Activated gamma-delta T cell treated with Interleukin-2 at 50 U/mL for 16 hours (primary cell): ENCODE measurements at regions not wholly inside any gene's neighbourhood (a gene's known extent, or its start where the extent isn't known, plus 50 kb on each side); places are given as distances from the start of the nearest gene placed in this dataset.
"Not testable (repeated sequence)": the region's sequence is repeated elsewhere in the genome, so short reads cannot be mapped to it uniquely, and the experiment has no call there.

ENCODE experiments used
- DNase-seq: peaks from one replicate; pipeline ENCODE4 v3.0.0-alpha.2; 2020

- no peak for DNase-seq
Observed at GRCh38 chr20:57813509-57814269, 103.9 kb upstream of the PMEPA1 start.

- not testable (repeated sequence) for DNase-seq
Observed at GRCh38 chr20:57812632-57813031, 102.8 kb upstream of the PMEPA1 start.

GRCh38 chr20:57811374-57812020, 101.7 kb upstream of the PMEPA1 start:
- no peak for DNase-seq

- no peak for DNase-seq
Observed at GRCh38 chr20:57810511-57811373, 100.9 kb upstream of the PMEPA1 start.

GRCh38 chr20:57809661-57810172, 99.9 kb upstream of the PMEPA1 start:
- DNase-seq, result no peak

GRCh38 chr20:57809149-57809548, 99.3 kb upstream of the PMEPA1 start:
- DNase-seq, result no peak

GRCh38 chr20:57808264-57809070, 98.7 kb upstream of the PMEPA1 start:
- no peak for DNase-seq

- no peak for DNase-seq
Observed at GRCh38 chr20:57807401-57808263, 97.8 kb upstream of the PMEPA1 start.

- DNase-seq, result no peak
Observed at GRCh38 chr20:57806975-57807374, 97.2 kb upstream of the PMEPA1 start.

- DNase-seq, result no peak
Observed at GRCh38 chr20:57806476-57806875, 96.7 kb upstream of the PMEPA1 start.

GRCh38 chr20:57805747-57806146, 95.9 kb upstream of the PMEPA1 start:
- no peak for DNase-seq

GRCh38 chr20:57804470-57805250, 94.8 kb upstream of the PMEPA1 start:
- DNase-seq, result no peak

- DNase-seq, result no peak
Observed at GRCh38 chr20:57803508-57804005, 93.7 kb upstream of the PMEPA1 start.

- DNase-seq, result no peak
Observed at GRCh38 chr20:57802765-57803507, 93.1 kb upstream of the PMEPA1 start.

- DNase-seq, result no peak
Observed at GRCh38 chr20:57801581-57801980, 91.8 kb upstream of the PMEPA1 start.

GRCh38 chr20:57800791-57801430, 91.1 kb upstream of the PMEPA1 start:
- no peak for DNase-seq

GRCh38 chr20:57797401-57797800, 87.6 kb upstream of the PMEPA1 start:
- no peak for DNase-seq

GRCh38 chr20:57795977-57796560, 86.3 kb upstream of the PMEPA1 start:
- no peak for DNase-seq

GRCh38 chr20:57795342-57795697, 85.5 kb upstream of the PMEPA1 start:
- no peak for DNase-seq
